Ishikawa (cell line): ENCODE measurements at regions not wholly inside any gene's neighbourhood (a gene's known extent, or its start where the extent isn't known, plus 50 kb on each side); places are given as distances from the start of the nearest gene placed in this dataset.

Experiments used
- EP300 ChIP-seq: IDR thresholded peaks from 2 replicates; pipeline ENCODE4 v1.6.1; 2012; ENCODE audit warnings: borderline replicate concordance
- RAD21 ChIP-seq: IDR thresholded peaks from 2 replicates; pipeline ENCODE4 v1.6.1; 2012; ENCODE audit warnings: low read depth
- TF ChIP-seq, protein P1 (sequence below): IDR thresholded peaks from 2 replicates; pipeline ENCODE4 v1.6.1; 2012

DNA sequence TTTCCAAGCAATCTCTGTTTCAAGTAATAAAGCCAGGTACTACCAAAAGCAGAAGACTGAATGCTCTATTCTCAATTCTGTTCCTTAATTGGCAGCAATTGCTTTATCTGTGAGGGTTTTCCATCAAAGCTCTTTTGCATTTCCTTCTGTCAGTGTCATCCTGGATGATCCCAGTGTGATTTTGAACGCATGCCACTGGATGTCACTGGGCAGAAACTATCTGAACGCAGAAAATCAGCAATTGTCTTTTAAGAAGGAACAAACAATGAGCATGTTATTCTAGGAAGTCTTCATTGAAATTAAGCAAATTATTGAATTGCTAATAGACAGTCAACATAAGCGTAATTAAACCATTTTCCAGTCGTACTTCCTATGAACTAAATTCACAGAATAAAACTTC, 259.0 kb upstream of the REG3G start:
- TF ChIP-seq, protein P1, sequence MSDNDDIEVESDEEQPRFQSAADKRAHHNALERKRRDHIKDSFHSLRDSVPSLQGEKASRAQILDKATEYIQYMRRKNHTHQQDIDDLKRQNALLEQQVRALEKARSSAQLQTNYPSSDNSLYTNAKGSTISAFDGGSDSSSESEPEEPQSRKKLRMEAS = no peak
- TF ChIP-seq EP300 = no peak
- TF ChIP-seq RAD21 = no peak
